GM18873 (cell line): ENCODE measurements at regions not wholly inside any gene's neighbourhood (a gene's known extent, or its start where the extent isn't known, plus 50 kb on each side); places are given as distances from the start of the nearest gene placed in this dataset.
"Not testable (repeated sequence)": the region's sequence is repeated elsewhere in the genome, so short reads cannot be mapped to it uniquely, and the experiment has no call there.

Experiments
- ATAC-seq: cut with Tn5 transposase; IDR thresholded peaks from one replicate; pipeline ENCODE4 v1.9.1; 2021; ENCODE audit warnings: mild to moderate bottlenecking, moderate library complexity, moderate number of reproducible peaks; ENCODE audit not compliant: unreplicated experiment, low FRiP score

- no peak for ATAC-seq
Observed at GRCh38 chr10:91076991-91077548, 143.4 kb upstream of the PCGF5 start.

- ATAC-seq, result no peak
Observed at GRCh38 chr10:91077549-91078071, 142.9 kb upstream of the PCGF5 start.

- no peak for ATAC-seq
Observed at GRCh38 chr10:91080776-91081175, 139.7 kb upstream of the PCGF5 start.

- no peak for ATAC-seq
Observed at GRCh38 chr10:91082447-91082846, 138.0 kb upstream of the PCGF5 start.

- ATAC-seq, result no peak
Observed at GRCh38 chr10:91088300-91089140, 131.9 kb upstream of the PCGF5 start.

- no peak for ATAC-seq
Observed at GRCh38 chr10:91090761-91091529, 129.5 kb upstream of the PCGF5 start.

- ATAC-seq, result no peak
Observed at GRCh38 chr10:91091780-91092179, 128.7 kb upstream of the PCGF5 start.

- no peak for ATAC-seq
Observed at GRCh38 chr10:91096274-91096673, 124.2 kb upstream of the PCGF5 start.

- ATAC-seq, result no peak
Observed at GRCh38 chr10:91097313-91097712, 123.2 kb upstream of the PCGF5 start.

- ATAC-seq, result not testable (repeated sequence)
Observed at GRCh38 chr10:91098021-91098420, 122.4 kb upstream of the PCGF5 start.

- ATAC-seq, result no peak
Observed at GRCh38 chr10:91103384-91104192, 116.9 kb upstream of the PCGF5 start.

GRCh38 chr10:91104193-91105041 lies 116.0 kb upstream of the PCGF5 start:
- no peak for ATAC-seq

GRCh38 chr10:91105269-91105668 lies 115.2 kb upstream of the PCGF5 start:
- no peak for ATAC-seq

- ATAC-seq, result no peak
Observed at GRCh38 chr10:91108820-91109219, 111.6 kb upstream of the PCGF5 start.

- no peak for ATAC-seq
Observed at GRCh38 chr10:91111060-91111459, 109.4 kb upstream of the PCGF5 start.

- ATAC-seq, result no peak
Observed at GRCh38 chr10:91115618-91116390, 104.7 kb upstream of the PCGF5 start.

- no peak for ATAC-seq
Observed at GRCh38 chr10:91117505-91117904, 103.0 kb upstream of the PCGF5 start.

- no peak for ATAC-seq
Observed at GRCh38 chr10:91120348-91120747, 100.1 kb upstream of the PCGF5 start.

- ATAC-seq, result no peak
Observed at GRCh38 chr10:91123261-91123660, 97.2 kb upstream of the PCGF5 start.
